ENCODE measurements at regions not wholly inside any gene's neighbourhood (a gene's known extent, or its start where the extent isn't known, plus 50 kb on each side); places are given as distances from the start of the nearest gene placed in this dataset.

DNA sequence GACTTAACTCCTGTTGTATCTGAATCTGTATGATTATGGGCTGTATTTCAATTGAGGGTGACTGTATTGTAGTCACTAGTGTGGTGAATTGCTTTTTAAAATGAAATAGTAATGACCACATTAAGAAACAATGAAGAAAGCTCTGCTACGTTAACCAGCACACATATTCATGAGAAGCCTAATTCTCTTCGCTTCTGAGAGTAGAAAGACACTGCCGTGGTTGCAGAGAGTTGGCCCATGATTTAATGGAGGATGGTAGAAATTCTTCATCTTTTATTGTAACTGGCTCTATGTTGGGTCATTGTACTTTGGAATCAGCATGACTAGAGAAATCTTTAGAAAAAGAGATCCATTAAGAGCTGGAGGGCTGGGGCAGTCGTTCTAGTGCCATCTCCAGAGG, 451.5 kb downstream of the PCDH17 start:
- DNase-seq: no peak
- TF ChIP-seq, protein P1, sequence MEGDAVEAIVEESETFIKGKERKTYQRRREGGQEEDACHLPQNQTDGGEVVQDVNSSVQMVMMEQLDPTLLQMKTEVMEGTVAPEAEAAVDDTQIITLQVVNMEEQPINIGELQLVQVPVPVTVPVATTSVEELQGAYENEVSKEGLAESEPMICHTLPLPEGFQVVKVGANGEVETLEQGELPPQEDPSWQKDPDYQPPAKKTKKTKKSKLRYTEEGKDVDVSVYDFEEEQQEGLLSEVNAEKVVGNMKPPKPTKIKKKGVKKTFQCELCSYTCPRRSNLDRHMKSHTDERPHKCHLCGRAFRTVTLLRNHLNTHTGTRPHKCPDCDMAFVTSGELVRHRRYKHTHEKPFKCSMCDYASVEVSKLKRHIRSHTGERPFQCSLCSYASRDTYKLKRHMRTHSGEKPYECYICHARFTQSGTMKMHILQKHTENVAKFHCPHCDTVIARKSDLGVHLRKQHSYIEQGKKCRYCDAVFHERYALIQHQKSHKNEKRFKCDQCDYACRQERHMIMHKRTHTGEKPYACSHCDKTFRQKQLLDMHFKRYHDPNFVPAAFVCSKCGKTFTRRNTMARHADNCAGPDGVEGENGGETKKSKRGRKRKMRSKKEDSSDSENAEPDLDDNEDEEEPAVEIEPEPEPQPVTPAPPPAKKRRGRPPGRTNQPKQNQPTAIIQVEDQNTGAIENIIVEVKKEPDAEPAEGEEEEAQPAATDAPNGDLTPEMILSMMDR (IDR thresholded peaks at IDR 0.05; ENCODE audit: low read depth, low read length): no peak
- Histone ChIP-seq H3K36me3 (no peaks in the 10 kb centered on the region), H3K27me3 (ENCODE audit: insufficient read depth, low read depth, severe bottlenecking) (no peaks in the 10 kb centered on the region), H3K9me3 (ENCODE audit: severe bottlenecking) (no peaks in the 10 kb centered on the region), H3K27ac (no peak overlapping the region), H3K4me3 (ENCODE audit: low read depth, low read length) (no peak overlapping the region)

DNA sequence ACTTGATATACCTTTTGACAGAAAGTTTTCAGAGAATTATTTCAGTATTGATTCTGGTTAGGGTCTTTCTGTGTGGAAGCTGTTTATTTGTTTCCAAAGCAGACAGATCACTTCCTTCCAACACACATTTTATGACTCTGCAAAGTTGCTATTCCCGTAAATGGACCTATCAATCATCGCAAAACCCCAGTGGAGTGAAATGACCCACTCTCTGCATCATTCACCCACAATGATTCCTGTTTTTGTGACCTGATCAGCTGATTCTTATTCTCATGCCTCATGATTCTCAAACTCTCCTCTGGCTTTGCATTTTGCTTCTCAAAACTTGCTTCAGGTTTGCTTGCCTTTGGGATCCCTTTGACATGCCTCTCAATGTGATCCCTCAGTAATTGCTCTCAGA, 453.7 kb downstream of the PCDH17 start:
- Histone ChIP-seq H3K27ac (no peak overlapping the region), H3K27me3 (ENCODE audit: insufficient read depth, low read depth, severe bottlenecking) (no peaks in the 10 kb centered on the region), H3K4me3 (ENCODE audit: low read depth, low read length) (no peak overlapping the region), H3K9me3 (ENCODE audit: severe bottlenecking) (no peaks in the 10 kb centered on the region), H3K36me3 (no peaks in the 10 kb centered on the region)
- DNase-seq: no peak
- TF ChIP-seq, protein P1 (IDR thresholded peaks at IDR 0.05; ENCODE audit: low read depth, low read length): no peak

DNA sequence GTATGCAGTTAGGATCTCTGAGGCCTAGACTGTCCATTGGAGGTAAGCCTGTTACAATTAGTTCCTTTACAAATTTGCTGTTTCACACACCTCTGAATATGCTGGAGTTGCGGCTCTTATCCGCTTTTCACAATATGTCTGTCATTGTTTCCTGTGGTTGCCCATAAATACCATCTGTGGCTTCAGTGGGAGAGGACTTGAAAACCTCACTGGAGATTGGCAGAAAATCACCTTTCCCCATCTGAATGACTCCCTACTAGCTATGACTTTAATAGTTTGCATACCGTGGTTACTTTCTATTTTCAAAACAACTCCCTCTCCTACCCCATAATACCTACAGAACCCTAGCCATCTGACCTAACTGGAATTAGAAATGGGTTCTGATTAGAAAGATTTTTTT, 454.3 kb downstream of the PCDH17 start:
- no peak for DNase-seq
- TF ChIP-seq, protein P1 (IDR thresholded peaks at IDR 0.05; ENCODE audit: low read depth, low read length): no peak
- H3K36me3 ChIP-seq: no peaks in the 10 kb centered on the region

DNA sequence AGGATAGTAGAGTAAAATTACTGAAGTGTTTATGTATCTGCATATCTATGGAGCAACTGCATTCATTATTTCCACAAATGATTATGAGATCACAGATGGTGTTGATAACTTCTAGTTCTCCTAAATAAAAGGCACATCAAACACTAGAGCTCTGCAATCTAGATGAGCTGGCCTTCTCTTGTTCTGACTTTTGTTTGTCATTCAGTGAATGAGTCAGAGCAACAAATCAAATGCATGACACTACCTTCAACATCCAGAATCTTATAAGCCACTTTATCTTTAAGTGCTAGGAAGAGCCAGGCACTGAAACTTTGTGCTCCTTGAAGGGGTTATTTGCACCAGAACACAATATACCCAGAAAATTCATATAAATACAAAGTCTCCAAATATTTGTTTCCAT, 456.0 kb downstream of the PCDH17 start:
- H3K9me3 ChIP-seq (ENCODE audit: severe bottlenecking): no peaks in the 10 kb centered on the region
- no peak overlapping the region for H3K4me3 ChIP-seq (ENCODE audit: low read depth, low read length)
- no peaks in the 10 kb centered on the region for H3K36me3 ChIP-seq
- no peak overlapping the region for H3K27ac ChIP-seq
- no peaks in the 10 kb centered on the region for H3K27me3 ChIP-seq (ENCODE audit: insufficient read depth, low read depth, severe bottlenecking)
- TF ChIP-seq, protein P1 (IDR thresholded peaks at IDR 0.05; ENCODE audit: low read depth, low read length): no peak
- DNase-seq: no peak

More for the DNA sequence above, 454.3 kb downstream of the PCDH17 start:
- Histone ChIP-seq H3K9me3 (ENCODE audit: severe bottlenecking) (no peaks in the 10 kb centered on the region), H3K27me3 (ENCODE audit: insufficient read depth, low read depth, severe bottlenecking) (no peaks in the 10 kb centered on the region), H3K27ac (no peak overlapping the region), H3K4me3 (ENCODE audit: low read depth, low read length) (no peak overlapping the region)

DNA sequence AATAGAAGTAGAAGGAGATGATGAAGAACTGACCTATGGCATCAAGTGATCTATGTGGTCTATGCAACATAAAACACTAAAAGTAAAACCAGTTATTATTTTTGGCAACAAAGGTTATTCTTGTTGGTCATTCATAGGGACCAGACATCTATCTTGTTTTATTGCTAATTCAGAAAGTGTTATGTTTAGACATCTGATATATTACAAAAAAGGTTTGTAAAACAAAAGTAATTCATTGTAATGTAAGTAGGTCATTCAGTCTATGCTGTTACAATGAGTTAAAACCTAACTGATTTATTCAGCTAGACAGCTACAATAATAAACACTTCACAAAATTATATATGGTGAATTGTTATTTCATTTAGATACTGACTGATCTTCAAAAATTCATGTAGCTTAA, 461.9 kb downstream of the PCDH17 start:
- Histone ChIP-seq H3K4me3 (ENCODE audit: low read depth, low read length) (no peak overlapping the region), H3K36me3 (no peaks in the 10 kb centered on the region), H3K9me3 (ENCODE audit: severe bottlenecking) (no peaks in the 10 kb centered on the region), H3K27ac (no peak overlapping the region), H3K27me3 (ENCODE audit: insufficient read depth, low read depth, severe bottlenecking) (no peaks in the 10 kb centered on the region)
- TF ChIP-seq, protein P1 (IDR thresholded peaks at IDR 0.05; ENCODE audit: low read depth, low read length): no peak
- no peak for DNase-seq

DNA sequence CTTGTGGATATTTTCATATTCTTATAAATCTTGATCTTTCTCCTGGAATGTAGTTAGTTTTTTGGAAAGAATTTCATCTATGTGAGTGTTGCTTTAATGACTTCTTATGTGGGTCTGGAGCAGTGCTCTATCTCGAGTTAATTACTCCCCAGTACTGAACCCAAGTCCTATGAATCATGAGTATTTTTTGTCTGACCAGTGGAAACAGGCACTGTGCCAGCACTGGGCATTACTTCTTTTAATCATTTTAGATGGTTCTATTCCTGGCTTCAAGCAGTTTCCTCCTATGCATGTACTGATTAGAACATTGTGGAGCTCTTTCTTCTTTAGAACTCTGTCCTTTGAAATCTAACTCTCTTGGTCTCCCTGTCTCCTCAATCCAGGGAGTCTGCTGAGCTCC, 466.3 kb downstream of the PCDH17 start:
- no peak for DNase-seq
- H3K9me3 ChIP-seq (ENCODE audit: severe bottlenecking): no peaks in the 10 kb centered on the region
- H3K4me3 ChIP-seq (ENCODE audit: low read depth, low read length): no peak overlapping the region
- no peak overlapping the region for H3K27ac ChIP-seq
- H3K27me3 ChIP-seq (ENCODE audit: insufficient read depth, low read depth, severe bottlenecking): no peaks in the 10 kb centered on the region
- H3K36me3 ChIP-seq: no peaks in the 10 kb centered on the region
- TF ChIP-seq, protein P1 (IDR thresholded peaks at IDR 0.05; ENCODE audit: low read depth, low read length): no peak

All from WERI-Rb-1 (cell line).